ENCODE measurements at regions not wholly inside any gene's neighbourhood (a gene's known extent, or its start where the extent isn't known, plus 50 kb on each side); places are given as distances from the start of the nearest gene placed in this dataset.
"Not testable (repeated sequence)": the region's sequence is repeated elsewhere in the genome, so short reads cannot be mapped to it uniquely, and the experiment has no call there.

GRCh38 chr5:33118761-33119415 lies 321.9 kb upstream of the TARS1 start:
- no peak for ATAC-seq
- intact Hi-C loops (cut with DNase I, micrococcal nuclease) = no loop called here

GRCh38 chr5:33120671-33121070 lies 320.1 kb upstream of the TARS1 start:
- Histone ChIP-seq H3K4me3 (no peak overlapping the region), H3K36me3 (ENCODE audit: low read depth) (no peaks in the 10 kb centered on the region), H3K4me1 (ENCODE audit: low read depth) (no peaks in the 10 kb centered on the region), H3K9me3 (no peaks in the 10 kb centered on the region)
- intact Hi-C loops (cut with DNase I, micrococcal nuclease) = no loop called here
- ATAC-seq (no peak), DNase-seq (no peak)
- TF ChIP-seq CTCF (IDR thresholded peaks at IDR 0.05) = no peak

More at GRCh38 chr5:33118761-33119415, 321.9 kb upstream of the TARS1 start:
- H3K9me3 ChIP-seq = no peaks in the 10 kb centered on the region
- H3K4me1 ChIP-seq (ENCODE audit: low read depth) = no peaks in the 10 kb centered on the region
- no peak for TF ChIP-seq CTCF (IDR thresholded peaks at IDR 0.05)
- DNase-seq = no peak
- no peak overlapping the region for H3K4me3 ChIP-seq
- no peaks in the 10 kb centered on the region for H3K36me3 ChIP-seq (ENCODE audit: low read depth)

- TF ChIP-seq CTCF (IDR thresholded peaks at IDR 0.05) = no peak
- ATAC-seq (no peak), DNase-seq (no peak)
- Histone ChIP-seq H3K4me1 (ENCODE audit: low read depth) (no peaks in the 10 kb centered on the region), H3K9me3 (peaks cover 16% of the 10 kb centered on the region), H3K36me3 (ENCODE audit: low read depth) (no peaks in the 10 kb centered on the region), H3K4me3 (no peak overlapping the region)
- intact Hi-C loops (cut with DNase I, micrococcal nuclease) = no loop called here
Observed at GRCh38 chr5:33129309-33129708, 311.5 kb upstream of the TARS1 start.

- no peaks in the 10 kb centered on the region for H3K36me3 ChIP-seq (ENCODE audit: low read depth)
- no peak for ATAC-seq
Observed at GRCh38 chr5:33136785-33137184, 304.0 kb upstream of the TARS1 start.

GRCh38 chr5:33138145-33138544 lies 302.6 kb upstream of the TARS1 start:
- H3K4me1 ChIP-seq (ENCODE audit: low read depth); ATAC-seq; H3K4me3 ChIP-seq; DNase-seq; H3K36me3 ChIP-seq (ENCODE audit: low read depth); intact Hi-C loops (cut with DNase I, micrococcal nuclease): not testable (repeated sequence)
- H3K9me3 ChIP-seq = peaks cover 15% of the 10 kb centered on the region

More at GRCh38 chr5:33136785-33137184, 304.0 kb upstream of the TARS1 start:
- TF ChIP-seq CTCF (IDR thresholded peaks at IDR 0.05) = no peak
- no peaks in the 10 kb centered on the region for H3K4me1 ChIP-seq (ENCODE audit: low read depth)
- no peak for DNase-seq
- intact Hi-C loops (cut with DNase I, micrococcal nuclease) = no loop called here
- H3K9me3 ChIP-seq = peaks cover 21% of the 10 kb centered on the region
- H3K4me3 ChIP-seq = no peak overlapping the region

GRCh38 chr5:33143405-33144123 lies 297.2 kb upstream of the TARS1 start:
- intact Hi-C loops (cut with DNase I, micrococcal nuclease) = no loop called here
- ATAC-seq (no peak), DNase-seq (no peak)

More at GRCh38 chr5:33143405-33144123, 297.2 kb upstream of the TARS1 start:
- no peaks in the 10 kb centered on the region for H3K9me3 ChIP-seq
- TF ChIP-seq CTCF (IDR thresholded peaks at IDR 0.05) = no peak
- H3K4me1 ChIP-seq (ENCODE audit: low read depth) = no peaks in the 10 kb centered on the region
- no peaks in the 10 kb centered on the region for H3K36me3 ChIP-seq (ENCODE audit: low read depth)
- H3K4me3 ChIP-seq = no peak overlapping the region
